Hepatic stellate cell (primary cell): ENCODE measurements at regions not wholly inside any gene's neighbourhood (a gene's known extent, or its start where the extent isn't known, plus 50 kb on each side); places are given as distances from the start of the nearest gene placed in this dataset.

Source experiments
- DNase-seq: peaks from one replicate; pipeline ENCODE4 v3.0.0; 2011; ENCODE audit warnings: low spot score

DNA sequence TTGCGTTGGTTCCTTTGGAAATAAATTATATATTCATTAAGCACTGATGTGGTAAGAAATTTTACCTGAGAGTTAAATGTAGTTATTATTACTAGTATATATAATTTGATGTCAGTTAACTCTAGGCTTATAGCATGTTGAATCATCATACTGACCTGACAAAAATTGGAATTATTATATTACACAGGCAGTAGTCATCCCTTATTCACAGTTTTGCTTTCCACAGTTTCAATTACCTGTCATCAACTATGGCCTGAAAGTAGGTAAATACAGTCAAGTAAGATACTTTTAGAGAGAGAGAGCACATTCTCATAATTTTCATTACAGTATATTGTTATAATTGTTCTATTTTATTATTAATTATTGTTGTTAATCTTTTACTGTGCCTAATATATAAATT, 1074.7 kb downstream of the CDH11 start:
- no peak for DNase-seq

DNA sequence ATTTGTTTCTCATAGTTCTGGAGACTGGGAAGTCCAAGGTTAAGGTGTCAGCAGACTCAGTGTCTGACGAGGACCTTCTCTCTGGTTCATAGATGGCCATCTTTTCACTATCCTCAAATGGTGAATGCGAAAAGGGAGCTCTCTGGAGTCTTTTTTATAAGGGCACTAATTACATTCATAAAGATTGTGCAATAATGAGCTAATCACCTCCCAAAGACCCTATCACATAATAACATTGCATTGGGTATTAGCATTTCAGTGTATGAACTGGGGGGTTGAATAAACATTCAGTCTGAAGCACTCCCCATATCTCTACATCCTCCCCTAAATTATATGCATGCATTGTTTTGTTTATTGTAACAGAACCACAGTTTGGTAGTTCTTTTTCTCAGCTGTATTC, 1086.5 kb downstream of the CDH11 start:
- DNase-seq = no peak

DNA sequence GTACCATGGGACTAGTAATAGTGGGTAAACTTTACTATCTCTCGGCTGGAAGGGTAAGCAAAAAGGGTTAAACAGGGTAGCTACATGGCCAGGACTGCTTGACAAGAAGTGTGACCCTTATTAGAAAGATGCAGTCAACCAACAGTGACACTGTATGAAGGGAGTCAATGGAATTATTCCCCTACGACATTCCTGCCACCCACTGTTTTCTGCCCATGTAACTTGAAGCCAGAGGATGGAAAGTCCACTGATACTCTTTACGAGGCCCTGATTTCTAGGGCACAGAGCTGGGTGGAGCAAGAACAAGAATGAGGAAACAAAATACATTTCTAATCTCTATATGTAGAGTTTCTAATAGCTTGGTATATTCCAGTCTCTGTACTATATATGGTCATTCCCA, 1102.5 kb downstream of the CDH11 start:
- DNase-seq = no peak

DNA sequence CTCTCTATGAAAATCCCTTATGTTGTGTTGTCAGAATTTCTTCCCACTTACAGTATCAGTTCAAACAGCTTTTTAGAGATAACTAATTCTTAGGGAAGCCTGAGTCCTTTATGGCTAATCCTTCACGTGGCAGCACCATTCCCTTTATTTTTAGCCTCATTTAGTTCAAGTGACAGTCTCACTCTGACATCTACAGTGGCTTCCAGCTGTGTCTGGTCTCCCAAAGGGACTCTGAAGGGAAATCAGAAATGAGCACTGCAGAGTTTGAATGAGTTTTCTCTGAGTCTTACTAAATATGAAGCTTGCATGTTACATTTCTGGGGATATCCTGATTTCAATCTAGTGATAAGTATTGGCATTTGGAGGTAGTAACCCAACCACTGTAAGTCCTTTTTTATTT, 1104.1 kb downstream of the CDH11 start:
- no peak for DNase-seq

DNA sequence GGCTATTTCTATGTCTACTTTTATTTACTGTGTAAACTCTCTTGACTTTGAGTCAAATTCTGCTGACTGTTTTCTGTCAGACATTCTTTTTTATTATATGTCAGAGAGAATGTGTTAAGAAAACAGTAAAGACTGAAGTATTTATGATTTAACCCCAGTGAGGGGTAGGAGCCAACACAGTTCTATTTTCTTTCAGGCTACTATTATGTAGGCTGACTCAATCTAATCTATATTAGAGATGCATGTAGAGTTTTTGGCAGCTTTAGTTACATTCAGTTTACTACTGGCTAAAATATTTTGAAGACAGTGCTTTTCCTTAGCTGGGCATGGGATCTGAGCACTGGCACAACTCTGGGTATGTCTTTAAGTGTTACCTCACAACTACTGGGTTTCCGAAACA, 1108.0 kb downstream of the CDH11 start:
- no peak for DNase-seq

DNA sequence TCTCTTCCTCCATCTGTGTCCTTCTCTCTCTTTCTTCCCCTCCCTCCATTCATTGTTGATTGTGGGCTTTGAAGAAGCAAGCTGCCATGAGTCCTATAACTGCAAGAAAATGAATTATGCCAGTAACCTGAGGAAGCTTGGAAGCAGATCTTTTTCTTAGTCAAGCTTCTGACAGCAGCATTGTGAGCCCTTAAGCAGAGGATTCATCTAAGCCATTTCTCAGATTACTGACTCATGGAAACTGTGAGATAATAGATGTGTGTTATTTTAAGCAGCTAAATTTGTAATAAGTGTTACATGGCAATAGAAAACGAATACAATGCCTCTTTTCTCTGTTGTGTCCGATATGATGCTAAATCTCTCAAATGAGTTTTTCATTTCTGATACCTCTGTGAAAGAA, 1109.7 kb downstream of the CDH11 start:
- DNase-seq = no peak

DNA sequence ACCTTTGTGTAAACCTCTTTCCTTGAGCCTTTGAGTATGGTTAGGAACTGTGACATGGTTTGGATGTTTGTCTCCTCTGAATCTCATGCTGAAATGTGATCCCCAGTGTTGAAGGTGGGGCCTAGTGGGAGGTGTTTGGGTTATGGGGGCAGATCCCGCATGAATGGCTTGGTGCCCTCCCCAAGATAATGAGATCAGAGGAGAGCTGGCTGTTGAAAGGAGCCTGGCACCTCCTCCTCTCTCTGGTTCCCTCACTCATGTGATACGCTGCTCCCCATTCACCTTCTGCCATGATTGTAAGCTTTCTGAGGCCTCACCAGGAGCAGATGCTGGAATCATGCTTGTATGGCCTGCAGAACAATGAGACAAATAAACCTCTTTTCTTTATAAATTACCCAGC, 1110.2 kb downstream of the CDH11 start:
- DNase-seq = no peak

DNA sequence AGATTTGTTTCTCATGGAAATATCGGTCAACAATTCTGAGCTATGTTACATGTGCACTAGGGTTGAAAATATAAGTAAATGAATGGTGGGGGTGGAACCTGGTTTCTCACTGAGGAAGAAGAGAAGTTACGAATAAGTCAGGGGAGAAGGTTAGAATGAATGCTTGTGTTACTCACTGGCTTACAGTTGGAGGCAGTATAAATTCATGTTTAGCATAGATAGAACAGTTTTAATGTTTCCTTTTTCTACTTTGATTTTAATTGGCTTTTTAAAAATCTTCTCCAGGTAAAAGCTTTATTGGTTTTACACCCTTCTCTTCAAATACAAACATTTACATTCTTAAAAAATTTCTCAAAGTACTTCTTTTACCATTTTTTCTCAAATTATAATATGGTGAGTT, 1113.7 kb downstream of the CDH11 start:
- no peak for DNase-seq

DNA sequence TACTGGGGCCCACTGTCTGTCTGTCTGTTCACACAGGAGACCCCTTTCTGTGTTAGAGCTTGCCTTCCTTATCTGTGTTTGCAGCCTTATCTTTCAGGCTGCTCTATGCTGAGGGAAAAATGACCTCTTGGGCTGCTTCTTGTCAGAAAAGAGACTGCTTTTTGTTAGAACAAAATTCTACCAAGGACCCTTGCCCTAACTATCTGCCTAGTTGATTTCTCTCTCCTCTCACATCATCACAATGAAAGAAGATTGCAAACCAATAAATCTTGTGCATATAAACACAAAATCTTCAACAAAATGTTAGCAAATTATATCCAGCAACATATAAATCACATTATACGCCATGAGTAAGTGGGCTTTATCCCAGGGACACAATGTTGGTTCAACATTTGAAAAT, 1117.7 kb downstream of the CDH11 start:
- DNase-seq = no peak

DNA sequence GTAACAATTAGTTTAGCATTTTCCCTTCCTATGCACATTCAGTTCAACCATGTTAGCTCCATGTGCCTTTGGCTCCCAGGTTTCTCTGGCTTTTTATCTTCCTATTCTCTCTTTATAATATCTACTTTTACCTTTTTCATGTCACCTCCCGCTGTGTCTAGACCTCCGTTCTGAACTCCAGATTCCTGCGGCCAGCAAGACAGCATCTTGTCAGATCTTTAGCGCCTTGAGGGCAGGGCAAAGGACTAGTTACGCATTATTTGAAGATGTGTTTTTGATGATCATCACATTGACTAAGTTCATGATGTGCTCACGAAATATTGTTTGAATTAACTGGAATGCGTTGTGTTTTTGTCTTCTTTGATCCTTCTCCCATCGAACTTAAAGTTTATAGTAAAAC, 1126.8 kb downstream of the CDH11 start:
- no peak for DNase-seq

DNA sequence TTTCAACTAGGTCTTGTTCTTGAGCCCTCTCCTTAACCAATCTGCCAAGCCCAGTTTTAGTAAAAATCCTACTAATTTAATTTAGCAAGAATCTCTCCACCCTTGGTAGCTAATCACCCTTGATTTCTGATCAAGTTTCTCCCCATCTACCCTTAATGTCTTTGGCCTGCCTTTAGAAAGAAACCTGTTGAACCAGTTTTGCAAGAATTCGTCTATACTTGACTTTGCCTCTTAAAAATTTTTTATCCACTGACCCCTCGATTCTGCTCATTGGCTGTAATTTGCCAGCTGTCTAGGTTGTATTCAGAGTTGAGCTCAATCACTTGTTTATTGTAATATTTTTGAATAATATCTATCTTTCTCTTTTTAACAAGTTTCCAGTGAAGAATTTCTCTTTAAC, 1138.5 kb downstream of the CDH11 start:
- no peak for DNase-seq

DNA sequence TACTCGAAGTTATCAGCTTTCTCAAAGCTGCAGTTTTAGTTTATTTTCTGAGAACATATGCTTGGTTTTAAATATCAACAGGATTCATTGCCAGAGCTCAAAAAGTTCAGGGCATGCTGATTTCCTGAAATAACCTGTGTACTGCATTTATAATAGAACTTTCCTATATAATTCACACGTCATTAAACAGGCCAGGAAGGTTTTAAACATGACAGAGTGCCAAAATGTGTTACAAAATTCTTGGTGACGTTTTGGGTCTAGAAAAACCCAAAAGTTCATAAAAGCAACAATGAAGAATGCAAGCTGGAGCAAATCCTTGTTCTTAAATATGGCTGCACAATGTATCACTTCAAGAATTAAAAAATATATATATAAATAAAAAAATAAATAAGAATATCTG, 1139.1 kb downstream of the CDH11 start:
- DNase-seq = no peak

DNA sequence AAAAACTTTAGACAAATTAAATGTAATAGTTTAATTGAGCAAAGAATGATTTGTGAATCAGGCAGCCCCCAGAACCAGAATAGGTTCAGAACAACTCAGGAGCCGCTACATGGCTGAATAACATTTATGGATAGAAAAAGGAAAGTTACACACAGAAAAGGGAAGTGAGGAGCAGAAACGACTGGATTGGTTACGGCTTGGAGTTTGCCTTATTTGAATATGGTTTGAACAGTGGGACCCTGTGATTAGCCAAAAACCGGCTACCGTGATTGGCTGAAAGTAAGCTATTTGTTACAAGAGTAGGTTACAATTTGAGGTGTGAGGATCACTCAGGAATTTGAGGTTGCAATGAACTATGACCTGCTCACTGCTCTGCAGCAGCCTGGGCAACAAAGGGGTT, 1139.8 kb downstream of the CDH11 start:
- DNase-seq = no peak

DNA sequence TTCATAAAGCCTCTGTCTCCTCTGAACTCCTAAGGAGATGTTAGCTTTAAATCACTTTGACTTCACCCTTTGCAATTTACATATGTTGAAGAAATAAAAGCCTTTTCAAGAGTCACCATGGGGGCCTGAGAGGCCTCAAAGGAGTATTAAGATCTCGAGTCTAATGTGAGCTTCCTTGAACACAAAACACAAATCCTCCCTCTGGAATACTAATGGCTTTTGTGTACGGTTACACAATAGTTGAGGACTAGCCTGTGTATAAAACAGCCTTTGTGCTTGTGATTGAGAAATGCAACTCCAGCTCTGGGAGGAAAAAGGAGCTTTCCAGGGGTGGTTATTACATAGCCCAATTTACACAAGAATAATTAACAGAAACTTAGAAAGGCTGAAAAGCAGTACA, 1140.2 kb downstream of the CDH11 start:
- DNase-seq = no peak

DNA sequence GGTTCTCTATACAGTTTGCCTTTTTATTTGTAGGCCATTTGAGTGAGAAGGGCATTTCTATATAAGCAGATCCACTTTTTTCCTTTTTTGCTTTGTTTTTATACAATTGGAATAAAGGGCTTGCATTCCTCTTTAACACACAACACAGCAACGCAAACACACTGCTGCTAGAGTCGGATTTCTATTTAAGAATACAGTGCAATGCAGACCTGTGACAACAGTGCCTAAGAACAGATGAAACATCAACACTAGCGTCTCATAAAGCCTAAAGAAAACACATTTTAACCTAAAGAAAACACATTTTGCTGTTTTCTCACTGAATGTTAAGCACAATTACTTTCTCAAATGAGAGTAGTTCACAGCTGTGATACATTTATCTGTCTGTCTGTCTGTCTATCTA, 1141.1 kb downstream of the CDH11 start:
- DNase-seq = no peak

DNA sequence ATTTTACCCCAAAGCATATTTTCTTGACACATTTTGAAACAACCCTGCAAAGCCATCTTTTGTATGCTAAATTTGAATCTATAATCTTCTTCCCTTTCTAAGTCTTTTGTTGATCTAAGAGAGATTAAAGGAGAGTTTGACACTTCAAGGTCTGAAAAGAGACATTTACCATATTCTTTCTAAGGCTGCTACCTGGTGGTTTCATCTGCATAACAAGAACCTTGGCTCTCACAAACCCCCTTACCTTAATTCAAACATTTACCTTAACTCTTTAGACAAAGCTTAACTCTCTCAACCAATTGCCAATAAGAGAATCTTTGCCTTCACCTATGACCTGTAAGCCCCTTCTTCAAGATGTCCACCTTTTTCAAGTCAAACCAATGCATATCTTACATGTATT, 1143.6 kb downstream of the CDH11 start:
- no peak for DNase-seq

DNA sequence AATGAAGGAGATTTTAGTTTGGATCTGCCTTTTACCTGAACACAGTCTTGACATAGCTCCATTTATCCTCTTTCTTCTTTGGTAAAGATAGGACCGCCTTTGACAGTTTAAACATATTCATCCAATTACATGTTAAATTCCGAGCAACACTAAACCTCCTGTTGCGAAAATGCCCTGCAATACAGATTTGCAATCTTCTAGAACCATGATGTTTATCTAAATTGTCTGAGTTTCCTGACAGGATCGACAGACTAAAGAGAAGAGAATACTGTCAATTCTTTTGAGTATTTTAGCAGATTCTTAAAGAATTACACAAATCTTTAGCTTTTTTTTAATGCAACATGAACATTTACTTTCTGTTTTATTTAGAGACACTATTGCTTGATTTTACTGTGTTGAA, 1145.5 kb downstream of the CDH11 start:
- DNase-seq = no peak

DNA sequence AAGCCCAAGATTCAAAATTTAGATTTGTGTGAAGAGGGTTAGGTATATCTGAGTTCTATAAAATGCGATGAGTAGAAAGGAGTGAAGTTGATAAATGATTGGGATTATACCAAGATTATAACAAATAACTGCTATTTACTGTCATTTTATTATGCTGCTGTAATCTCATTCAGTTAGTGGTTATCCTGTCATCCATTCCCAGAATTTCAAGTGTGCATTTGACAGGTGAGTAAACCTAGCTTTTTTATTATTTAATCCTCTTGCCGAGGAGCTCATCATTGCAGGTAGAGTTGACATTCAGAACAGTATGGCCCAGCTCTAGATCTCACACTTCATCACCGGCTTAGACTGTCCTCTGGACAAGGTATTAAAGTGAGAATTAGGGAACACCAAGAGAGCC, 1146.2 kb downstream of the CDH11 start:
- DNase-seq = no peak

DNA sequence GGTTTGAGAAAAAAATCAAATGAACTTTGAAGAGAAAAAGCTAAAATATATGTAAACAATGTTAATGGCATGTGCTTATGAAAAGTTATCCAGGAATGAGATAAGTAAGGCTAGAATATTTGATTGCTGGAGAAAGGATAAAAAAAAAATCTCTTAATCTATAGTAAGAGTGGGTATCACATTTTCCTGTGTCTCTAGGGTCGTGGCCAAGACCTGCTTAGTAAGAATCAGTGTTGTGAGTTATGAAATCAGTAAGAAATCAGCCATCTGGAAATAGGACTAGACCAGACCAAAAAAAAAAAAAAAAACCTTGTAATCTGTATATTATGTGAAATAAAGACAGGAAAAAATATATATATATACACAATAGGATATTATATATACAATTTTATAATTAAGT, 1153.9 kb downstream of the CDH11 start:
- no peak for DNase-seq

DNA sequence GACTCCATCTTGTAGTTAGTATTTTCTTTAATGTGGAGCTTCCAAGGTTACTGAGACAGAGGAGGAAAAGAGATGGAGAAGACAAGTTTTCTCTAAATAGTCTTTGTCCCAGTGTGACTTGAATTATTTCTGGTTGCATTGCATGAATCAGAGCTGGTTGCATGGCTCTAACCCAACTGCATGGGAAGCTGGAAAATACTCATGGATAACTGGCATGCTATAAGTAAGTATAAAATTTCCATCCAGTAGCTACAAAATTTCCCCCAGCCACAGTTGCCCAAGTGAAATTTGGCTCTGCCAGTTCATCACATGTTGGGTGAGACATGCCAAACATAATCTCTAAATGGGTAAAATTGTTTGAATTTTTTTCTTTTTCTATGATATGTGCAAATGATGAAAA, 1161.5 kb downstream of the CDH11 start:
- no peak for DNase-seq

DNA sequence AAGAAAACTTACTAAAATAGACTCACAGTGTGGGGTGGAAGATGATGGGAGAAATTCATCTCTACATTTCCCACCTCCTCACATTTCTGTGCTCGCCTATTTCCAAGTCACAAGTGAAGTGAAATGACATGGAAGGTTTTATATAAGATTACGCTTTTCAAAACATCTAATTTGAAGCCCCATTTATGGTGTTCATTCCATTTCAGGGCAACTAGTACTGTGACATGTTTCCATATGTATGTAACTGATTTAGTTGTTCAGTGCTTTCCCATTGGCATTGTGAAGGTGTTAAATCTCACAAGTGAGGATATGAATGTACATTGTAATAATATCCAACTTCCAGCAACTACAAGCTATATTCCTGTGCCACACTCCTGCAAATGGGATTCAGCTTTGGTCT, 1174.8 kb downstream of the CDH11 start:
- no peak for DNase-seq

DNA sequence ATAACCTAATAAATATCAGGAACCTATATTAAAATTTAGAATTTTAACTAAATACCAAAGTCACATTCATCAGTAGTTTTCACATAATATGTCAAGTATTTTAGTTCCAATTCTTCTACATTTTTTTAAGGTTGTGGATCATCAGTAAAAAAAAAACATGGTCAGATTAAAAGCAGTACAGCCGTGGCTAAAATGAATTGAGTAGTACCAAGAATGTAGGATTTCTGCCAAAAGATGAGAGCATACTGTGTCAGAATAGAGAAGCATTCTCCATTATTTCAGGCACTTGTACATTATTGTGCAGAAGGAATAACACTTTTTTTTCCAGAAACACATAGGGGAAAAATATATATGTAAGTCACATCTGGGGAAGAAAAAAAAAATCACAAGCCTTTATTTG, 1176.1 kb downstream of the CDH11 start:
- no peak for DNase-seq

DNA sequence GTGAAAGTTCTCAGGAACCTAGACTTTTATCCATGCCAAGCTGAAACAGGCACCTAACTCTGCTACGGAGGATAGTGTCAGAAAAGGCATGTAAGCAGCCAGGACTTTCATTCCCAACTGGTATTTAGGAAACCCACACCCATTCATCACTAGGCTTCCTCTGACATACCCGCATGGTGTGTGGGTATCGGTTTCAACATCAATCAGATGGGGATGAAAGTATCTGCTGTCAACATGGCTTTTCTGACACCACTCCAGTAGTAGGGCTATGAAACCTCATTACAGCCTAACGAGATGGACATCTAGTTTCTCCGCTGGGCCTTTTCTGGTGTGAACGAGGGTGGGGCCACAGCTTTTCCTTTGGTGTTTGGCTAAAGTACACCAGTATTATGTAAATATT, 1178.3 kb downstream of the CDH11 start:
- DNase-seq = no peak

DNA sequence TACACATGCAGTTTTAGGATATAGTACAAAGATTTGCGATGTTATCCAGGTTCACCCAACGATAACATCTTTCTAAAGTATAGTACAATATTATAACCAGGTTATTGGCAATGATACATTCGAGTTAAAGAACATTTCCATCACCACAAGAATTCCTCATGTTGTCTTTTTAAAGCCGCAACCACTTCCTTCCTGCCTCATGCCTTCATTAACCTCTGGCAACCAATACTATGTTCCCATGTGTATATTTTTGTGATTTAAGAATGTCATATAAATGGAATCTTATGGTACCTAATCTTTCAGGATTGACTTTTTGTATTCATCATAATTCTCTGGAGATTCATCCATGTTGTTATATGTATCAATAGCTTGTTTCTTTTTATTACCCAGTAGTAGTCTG, 1183.2 kb downstream of the CDH11 start:
- DNase-seq = no peak

DNA sequence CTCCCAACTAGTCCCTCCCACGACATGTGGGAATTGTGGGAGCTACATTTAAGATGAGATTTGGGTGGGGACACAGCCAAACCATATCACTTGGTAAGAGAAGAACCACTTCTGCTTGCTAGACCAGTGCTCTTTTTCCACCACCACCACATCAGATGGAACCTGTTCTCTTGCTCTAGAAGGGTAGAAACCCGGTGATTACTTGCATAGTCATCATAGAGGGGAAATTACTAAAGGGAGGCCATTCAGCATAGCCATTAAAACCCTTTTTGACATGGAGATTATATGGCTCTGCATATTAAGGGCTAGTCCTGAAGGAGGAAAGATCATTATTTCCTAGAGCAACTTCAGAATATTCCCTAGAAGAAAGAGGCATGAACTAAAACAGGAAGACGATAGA, 1188.0 kb downstream of the CDH11 start:
- DNase-seq = no peak

DNA sequence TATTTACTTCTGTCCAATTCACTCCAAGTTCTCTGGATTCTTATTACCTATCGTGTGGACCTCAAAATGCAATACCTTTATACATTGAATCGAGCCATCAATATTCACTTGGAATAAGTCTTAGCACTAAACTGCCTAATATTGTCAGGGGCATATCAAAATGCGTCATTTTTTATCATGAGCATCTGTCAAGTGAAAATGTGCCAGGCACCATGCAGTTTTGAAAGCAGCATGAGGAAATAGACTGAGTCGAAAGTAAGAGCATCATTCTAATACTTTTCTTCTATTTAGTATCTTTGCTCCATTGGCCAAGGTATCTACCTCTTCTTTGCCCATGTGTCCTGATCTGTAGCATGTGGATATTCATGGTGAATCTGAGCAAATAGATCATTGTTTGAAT, 1193.4 kb downstream of the CDH11 start:
- no peak for DNase-seq
